Activated naive CD4-positive, alpha-beta T cell treated with anti-CD3 and anti-CD28 coated beads, Interleukin-2, amount 50 U/mL, for 24 hours (primary cell): ENCODE measurements at regions not wholly inside any gene's neighbourhood (a gene's known extent, or its start where the extent isn't known, plus 50 kb on each side); places are given as distances from the start of the nearest gene placed in this dataset.
"Not testable (repeated sequence)": the region's sequence is repeated elsewhere in the genome, so short reads cannot be mapped to it uniquely, and the experiment has no call there.

ENCODE experiments used
- H3K27ac Mint-ChIP-seq: one replicate; pipeline ENCODE4 v1.8.0; 2021; ENCODE audit warnings: mild to moderate bottlenecking, mixed read lengths
- H3K27me3 Mint-ChIP-seq: one replicate; pipeline ENCODE4 v1.8.0; 2021; ENCODE audit warnings: mixed read lengths
- H3K36me3 Mint-ChIP-seq: one replicate; pipeline ENCODE4 v1.8.0; 2021; ENCODE audit warnings: mixed read lengths
- H3K4me1 Mint-ChIP-seq: one replicate; pipeline ENCODE4 v1.8.0; 2021; ENCODE audit warnings: mixed read lengths
- H3K4me3 Mint-ChIP-seq: one replicate; pipeline ENCODE4 v1.8.0; 2021; ENCODE audit warnings: mild to moderate bottlenecking, mixed read lengths
- H3K9me3 Mint-ChIP-seq: one replicate; pipeline ENCODE4 v1.8.0; 2021; ENCODE audit warnings: mixed read lengths

DNA sequence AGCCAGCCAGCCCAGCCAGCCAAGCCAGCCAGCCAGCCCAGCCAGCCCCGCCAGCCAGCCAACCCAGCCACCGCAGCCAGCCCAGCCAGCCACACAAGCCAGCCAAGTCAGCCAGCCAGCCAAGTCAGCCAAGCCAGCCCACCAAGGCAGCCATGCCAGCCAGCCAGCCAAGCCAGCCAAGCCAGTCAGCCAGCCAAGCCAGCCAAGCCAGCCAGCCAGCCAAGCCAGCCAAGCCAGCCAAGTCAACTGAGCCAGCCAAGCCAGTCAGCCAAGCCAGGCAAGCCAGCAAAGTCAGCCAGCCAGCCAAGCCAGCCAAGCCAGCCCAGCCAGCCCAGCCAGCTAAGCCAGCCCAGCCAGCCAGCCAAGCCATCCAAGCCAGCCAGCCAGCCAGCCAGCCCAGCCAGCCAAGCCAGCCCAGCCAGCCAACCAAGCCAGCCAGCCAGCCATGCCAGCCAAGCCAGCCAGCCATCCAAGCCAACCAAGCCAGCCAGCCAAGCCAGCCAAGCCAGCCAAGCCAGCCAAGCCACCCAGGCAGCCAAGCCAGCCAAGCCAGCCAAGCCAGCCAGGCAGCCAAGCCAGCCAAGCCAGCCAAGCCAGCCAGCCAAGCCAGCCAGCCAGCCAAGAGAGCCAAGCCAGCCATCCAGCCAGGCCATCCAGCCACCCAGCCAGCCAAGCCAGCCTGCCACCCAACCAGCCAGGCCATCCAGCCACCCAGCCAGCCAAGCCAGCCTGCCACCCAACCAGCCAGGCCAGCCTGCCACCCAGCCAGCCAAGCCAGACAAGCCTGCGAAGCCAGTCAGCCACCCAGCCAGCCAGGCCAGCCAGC lies 329.9 kb upstream of the PLGLB2 start:
- H3K9me3 Mint-ChIP-seq, H3K27me3 Mint-ChIP-seq, H3K4me1 Mint-ChIP-seq, H3K4me3 Mint-ChIP-seq, H3K27ac Mint-ChIP-seq, H3K36me3 Mint-ChIP-seq: not testable (repeated sequence)

DNA sequence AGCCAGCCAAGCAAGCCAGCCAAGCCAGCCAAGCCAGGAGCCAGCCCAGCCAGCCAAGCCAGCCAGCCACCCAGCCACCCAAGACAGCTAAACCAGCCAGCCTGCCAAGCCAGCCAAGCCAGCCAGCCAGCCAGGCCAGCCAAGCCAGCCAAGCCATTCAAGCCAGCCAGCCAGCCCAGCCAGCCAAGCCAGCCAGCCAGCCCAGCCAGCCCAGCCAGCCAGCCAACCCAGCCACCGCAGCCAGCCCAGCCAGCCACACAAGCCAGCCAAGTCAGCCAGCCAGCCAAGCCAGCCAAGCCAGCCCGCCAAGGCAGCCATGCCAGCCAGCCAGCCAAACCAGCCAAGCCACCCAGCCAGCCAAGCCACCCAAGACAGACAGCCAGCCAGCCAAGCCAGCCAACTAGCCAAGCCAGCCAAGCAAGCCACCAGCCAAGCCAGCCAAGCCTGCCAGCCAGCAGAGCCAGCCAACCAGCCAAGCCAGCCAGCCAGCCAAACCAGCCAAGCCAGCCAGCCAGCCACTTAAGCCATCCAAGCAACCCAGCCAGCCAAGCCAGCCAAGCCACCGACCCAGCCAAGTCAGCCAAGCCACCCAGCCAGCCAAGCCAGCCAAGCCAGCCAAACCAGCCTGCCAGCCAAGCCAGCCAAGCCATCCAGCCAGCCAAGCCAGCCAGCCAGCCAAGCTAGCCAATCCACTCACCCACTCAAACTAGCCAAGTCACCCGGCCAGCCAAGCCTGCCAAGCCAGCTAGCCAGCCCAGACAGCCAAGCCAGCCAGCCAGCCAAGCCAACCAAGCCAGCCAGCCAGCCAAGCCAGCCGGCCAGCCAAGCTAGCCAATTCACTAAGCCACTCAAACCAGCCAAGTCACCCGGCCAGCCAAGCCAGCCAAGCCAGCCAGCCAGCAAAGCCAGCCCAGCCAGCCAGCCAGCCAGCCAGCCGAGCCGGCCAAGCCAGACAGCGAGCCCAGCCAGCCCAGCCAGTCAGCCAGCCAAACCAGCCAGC lies 328.8 kb upstream of the PLGLB2 start:
- not testable (repeated sequence) for H3K36me3 Mint-ChIP-seq, H3K4me1 Mint-ChIP-seq, H3K27me3 Mint-ChIP-seq, H3K27ac Mint-ChIP-seq, H3K4me3 Mint-ChIP-seq, H3K9me3 Mint-ChIP-seq

DNA sequence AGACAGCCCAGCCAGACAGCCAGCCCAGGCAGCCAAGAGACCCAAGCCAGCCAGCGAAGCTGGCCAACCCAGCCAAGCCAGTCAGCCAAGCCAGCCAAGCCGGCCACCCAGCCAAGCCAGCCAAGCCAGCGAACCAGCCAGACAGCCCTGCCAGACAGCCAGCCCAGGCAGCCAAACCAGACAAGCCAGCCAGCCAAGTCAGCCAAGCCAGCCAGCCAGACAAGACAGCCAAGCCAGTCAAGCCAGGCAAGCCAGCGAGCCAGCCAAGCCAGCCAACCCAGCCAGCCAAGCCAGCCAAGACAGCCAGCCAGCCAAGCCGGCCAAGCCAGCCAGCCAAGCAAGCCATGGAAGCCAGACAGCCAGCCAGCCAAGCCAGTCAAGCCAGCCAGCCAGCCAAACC lies 327.9 kb upstream of the PLGLB2 start:
- H3K36me3 Mint-ChIP-seq, H3K4me3 Mint-ChIP-seq, H3K4me1 Mint-ChIP-seq, H3K27ac Mint-ChIP-seq, H3K9me3 Mint-ChIP-seq, H3K27me3 Mint-ChIP-seq: not testable (repeated sequence)

DNA sequence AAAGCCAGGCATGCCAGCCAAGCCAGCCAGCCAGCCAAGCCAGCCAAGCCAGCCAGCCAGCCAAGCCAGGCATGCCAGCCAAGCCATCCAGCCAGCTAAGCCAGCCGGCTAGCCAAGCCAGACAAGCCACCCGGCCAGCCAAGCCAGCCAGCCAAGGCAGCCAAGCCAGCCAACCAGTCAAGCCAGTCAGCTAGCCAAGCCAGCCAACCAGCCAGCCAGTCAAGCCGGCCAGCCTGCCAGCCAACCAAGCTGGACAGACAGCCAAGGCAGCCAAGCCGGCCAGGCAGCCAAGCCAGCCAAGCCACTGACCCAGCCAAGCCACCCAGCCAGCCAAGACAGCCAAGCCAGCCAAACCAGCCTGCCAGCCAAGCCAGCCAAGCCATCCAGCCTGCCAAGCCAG lies 326.9 kb upstream of the PLGLB2 start:
- not testable (repeated sequence) for H3K4me1 Mint-ChIP-seq, H3K27me3 Mint-ChIP-seq, H3K4me3 Mint-ChIP-seq, H3K9me3 Mint-ChIP-seq, H3K27ac Mint-ChIP-seq, H3K36me3 Mint-ChIP-seq

- not testable (repeated sequence) for H3K4me3 Mint-ChIP-seq, H3K4me1 Mint-ChIP-seq, H3K27me3 Mint-ChIP-seq, H3K36me3 Mint-ChIP-seq, H3K27ac Mint-ChIP-seq, H3K9me3 Mint-ChIP-seq
Observed at GRCh38 chr2:87423796-87424762, 323.8 kb upstream of the PLGLB2 start.

DNA sequence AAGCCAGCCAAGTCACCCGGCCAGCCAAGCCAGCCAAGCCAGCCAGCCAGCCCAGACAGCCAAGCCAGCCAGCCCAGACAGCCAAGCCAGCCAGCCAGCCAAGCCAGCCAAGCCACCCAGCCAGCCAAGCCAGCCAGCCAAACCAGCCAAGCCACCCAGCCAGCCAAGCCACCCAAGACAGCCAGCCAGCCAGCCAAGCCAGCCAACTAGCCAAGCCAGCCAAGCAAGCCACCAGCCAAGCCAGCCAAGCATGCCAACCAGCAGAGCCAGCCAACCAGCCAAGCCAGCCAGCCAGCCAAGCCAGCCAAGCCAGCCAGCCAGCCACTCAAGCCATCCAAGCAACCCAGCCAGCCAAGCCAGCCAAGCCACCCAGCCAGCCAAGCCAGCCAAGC lies 323.1 kb upstream of the PLGLB2 start:
- not testable (repeated sequence) for H3K36me3 Mint-ChIP-seq, H3K4me3 Mint-ChIP-seq, H3K27ac Mint-ChIP-seq, H3K4me1 Mint-ChIP-seq, H3K9me3 Mint-ChIP-seq, H3K27me3 Mint-ChIP-seq

DNA sequence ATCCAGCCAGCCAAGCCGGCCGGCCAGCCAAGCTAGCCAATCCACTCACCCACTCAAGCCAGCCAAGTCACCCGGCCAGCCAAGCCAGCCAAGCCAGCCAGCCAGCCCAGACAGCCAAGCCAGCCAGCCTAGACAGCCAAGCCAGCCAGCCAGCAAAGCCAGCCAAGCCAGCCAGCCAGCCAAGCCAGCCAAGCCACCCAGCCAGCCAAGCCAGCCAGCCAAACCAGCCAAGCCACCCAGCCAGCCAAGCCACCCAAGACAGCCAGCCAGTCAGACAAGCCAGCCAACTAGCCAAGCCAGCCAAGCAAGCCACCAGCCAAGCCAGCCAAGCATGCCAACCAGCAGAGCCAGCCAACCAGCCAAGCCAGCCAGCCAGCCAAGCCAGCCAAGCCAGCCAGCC lies 322.7 kb upstream of the PLGLB2 start:
- H3K4me1 Mint-ChIP-seq, H3K9me3 Mint-ChIP-seq, H3K27me3 Mint-ChIP-seq, H3K27ac Mint-ChIP-seq, H3K4me3 Mint-ChIP-seq, H3K36me3 Mint-ChIP-seq: not testable (repeated sequence)

GRCh38 chr2:87425717-87426116 lies 322.2 kb upstream of the PLGLB2 start:
- not testable (repeated sequence) for H3K4me1 Mint-ChIP-seq, H3K36me3 Mint-ChIP-seq, H3K27me3 Mint-ChIP-seq, H3K9me3 Mint-ChIP-seq, H3K27ac Mint-ChIP-seq, H3K4me3 Mint-ChIP-seq

DNA sequence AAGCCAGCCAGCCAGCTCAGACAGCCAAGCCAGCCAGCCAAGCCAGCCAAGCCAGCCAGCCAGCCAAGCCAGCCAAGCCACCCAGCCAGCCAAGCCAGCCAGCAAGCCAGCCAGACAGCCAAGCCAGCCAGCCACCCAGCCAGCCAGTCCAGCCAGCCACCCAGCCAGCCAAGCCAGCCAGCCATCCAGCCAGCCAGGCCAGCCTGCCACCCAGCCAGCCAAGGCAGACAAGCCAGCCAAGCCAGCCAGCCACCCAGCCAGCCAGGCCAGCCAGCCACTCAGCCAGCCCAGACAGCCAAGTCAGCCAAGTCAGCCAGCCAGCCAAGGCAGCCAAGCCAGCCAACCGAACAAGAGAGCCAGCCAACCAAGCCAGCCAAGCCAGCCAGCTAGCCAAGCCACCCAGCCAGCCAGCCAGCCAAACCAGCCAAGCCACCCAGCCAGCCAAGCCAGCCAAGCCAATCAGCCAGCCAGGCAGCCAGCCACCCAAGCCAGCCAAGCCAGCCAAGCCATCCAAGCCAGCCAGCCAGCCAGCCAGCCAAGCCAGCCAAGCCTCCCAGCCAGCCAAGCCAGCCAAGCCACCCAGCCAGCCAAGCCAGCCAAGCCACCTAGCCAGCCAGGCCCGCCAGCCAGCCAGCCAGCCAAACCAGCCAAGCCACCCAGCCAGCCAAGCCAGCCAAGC lies 319.3 kb upstream of the PLGLB2 start:
- not testable (repeated sequence) for H3K9me3 Mint-ChIP-seq, H3K27ac Mint-ChIP-seq, H3K36me3 Mint-ChIP-seq, H3K27me3 Mint-ChIP-seq, H3K4me3 Mint-ChIP-seq, H3K4me1 Mint-ChIP-seq

GRCh38 chr2:87429206-87429930 lies 318.5 kb upstream of the PLGLB2 start:
- not testable (repeated sequence) for H3K36me3 Mint-ChIP-seq

DNA sequence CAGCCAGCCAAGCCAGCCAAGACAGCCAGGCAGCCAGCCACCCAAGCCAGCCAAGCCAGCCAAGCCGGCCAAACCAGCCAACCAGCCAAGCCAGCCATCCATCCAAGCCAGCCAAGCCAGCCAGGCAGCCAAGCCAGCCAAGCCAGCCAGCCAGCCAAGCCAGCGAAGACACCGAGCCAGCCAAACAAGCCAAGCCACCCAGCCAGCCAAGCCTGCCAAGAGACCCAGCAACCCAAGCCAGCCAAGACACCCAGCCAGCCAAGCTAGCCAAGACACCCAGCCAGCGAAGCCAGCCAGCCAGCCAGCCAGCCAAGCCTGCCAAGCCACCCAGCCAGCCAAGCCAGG lies 318.0 kb upstream of the PLGLB2 start:
- H3K4me1 Mint-ChIP-seq, H3K9me3 Mint-ChIP-seq, H3K36me3 Mint-ChIP-seq, H3K27me3 Mint-ChIP-seq, H3K27ac Mint-ChIP-seq, H3K4me3 Mint-ChIP-seq: not testable (repeated sequence)

More at GRCh38 chr2:87429206-87429930, 318.5 kb upstream of the PLGLB2 start:
- not testable (repeated sequence) for H3K27ac Mint-ChIP-seq, H3K9me3 Mint-ChIP-seq, H3K4me1 Mint-ChIP-seq, H3K27me3 Mint-ChIP-seq, H3K4me3 Mint-ChIP-seq

GRCh38 chr2:87431051-87431450 lies 316.8 kb upstream of the PLGLB2 start:
- H3K4me1 Mint-ChIP-seq, H3K4me3 Mint-ChIP-seq, H3K27ac Mint-ChIP-seq, H3K27me3 Mint-ChIP-seq, H3K36me3 Mint-ChIP-seq, H3K9me3 Mint-ChIP-seq: not testable (repeated sequence)

DNA sequence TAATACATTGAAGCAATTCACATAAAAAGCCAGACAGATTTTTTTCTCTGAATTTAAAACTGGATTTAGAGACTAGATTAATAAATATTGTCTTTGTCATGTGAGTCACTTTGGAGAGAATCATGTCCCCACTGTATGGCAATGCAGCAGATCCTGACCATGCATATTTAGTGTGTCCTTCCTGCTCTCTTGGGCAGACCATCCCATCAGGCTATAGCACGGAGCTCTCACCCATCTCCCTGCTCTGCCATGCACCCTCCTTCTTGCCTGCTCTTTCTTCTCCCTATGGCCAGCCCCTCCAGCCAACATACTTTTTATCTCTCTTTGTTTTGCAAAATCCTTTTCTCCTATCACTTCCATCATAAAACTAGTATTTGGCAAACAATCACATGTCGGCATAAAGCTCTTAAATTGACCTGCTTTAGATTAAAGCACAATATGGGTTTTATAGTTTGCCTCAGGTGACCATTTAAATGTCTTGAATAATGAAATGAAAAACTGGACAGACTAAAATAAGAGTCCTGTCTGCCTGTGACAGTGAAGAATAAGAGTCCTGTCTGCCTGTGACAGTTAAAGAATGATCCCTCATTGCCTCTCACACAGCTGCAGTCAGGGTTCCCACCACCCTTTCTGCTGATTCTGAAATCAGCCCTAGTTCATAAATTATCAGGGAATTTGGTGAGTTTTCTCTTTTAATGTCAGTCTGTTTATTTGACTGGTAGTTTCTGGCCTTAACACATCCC lies 315.0 kb upstream of the PLGLB2 start:
- not testable (repeated sequence) for H3K4me3 Mint-ChIP-seq, H3K9me3 Mint-ChIP-seq, H3K27me3 Mint-ChIP-seq, H3K4me1 Mint-ChIP-seq, H3K27ac Mint-ChIP-seq, H3K36me3 Mint-ChIP-seq

DNA sequence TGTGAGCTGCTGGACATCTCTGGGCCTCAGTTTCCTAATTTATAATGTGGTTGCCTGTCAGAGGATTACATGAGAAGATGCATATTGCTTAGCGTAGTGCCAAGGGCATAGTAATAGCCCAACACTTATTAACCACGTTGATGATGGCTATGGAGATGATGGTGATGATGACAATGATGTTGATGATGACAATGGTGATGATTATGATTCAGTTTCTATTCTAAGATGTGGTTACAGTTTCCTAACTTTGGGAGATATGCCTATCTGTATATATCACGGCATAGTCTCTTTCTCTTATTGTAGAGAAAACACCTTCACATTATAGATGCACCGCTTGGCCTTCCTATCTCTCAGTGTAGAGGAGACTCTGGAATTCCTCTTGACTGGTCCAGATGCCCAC lies 311.9 kb upstream of the PLGLB2 start:
- not testable (repeated sequence) for H3K27ac Mint-ChIP-seq, H3K9me3 Mint-ChIP-seq, H3K27me3 Mint-ChIP-seq, H3K36me3 Mint-ChIP-seq, H3K4me1 Mint-ChIP-seq, H3K4me3 Mint-ChIP-seq
